ENCODE measurements at regions not wholly inside any gene's neighbourhood (a gene's known extent, or its start where the extent isn't known, plus 50 kb on each side); places are given as distances from the start of the nearest gene placed in this dataset.

- Histone ChIP-seq H3K4me1 (ENCODE audit: insufficient read depth, low read length) (no peaks in the 10 kb centered on the region), H3K36me3 (ENCODE audit: low read depth, low read length) (no peaks in the 10 kb centered on the region), H3K4me2 (ENCODE audit: low read length) (no peak overlapping the region), H3K9ac (ENCODE audit: low read length) (no peak overlapping the region), H3K27ac (ENCODE audit: low read length) (no peak overlapping the region), H3K79me2 (ENCODE audit: low read length) (no peaks in the 10 kb centered on the region), H3K27me3 (ENCODE audit: low read length) (peaks cover 47% of the 10 kb centered on the region), H4K20me1 (ENCODE audit: low read length) (no peaks in the 10 kb centered on the region), H3F3A (ENCODE audit: low read length, unreplicated experiment) (no peaks in the 10 kb centered on the region), H3K9me3 (ENCODE audit: low read length) (no peaks in the 10 kb centered on the region), H3K9me2 (replicated peaks; ENCODE audit: low read length) (no peaks in the 10 kb centered on the region), H2AFZ (ENCODE audit: low read length) (no peak overlapping the region), H3K4me3 (ENCODE audit: low read length) (no peak overlapping the region)
- DNase-seq (no peak), ATAC-seq (no peak)
- ChIA-PET CTCF (no interaction called here), POLR2A (ENCODE audit: unreplicated experiment) (no interaction called here)
- TF ChIP-seq CTCF (conservative IDR thresholded peaks at IDR 0.05; ENCODE audit: low read depth, low read length) = no peak
- no peak for TF ChIP-seq EZH2phosphoT487 (IDR thresholded peaks at IDR 0.05; ENCODE audit: borderline replicate concordance, low read length)
- TF ChIP-seq EZH2 (IDR thresholded peaks at IDR 0.05; ENCODE audit: low read length, unreplicated experiment) = no peak
- no TSS peak for BruUV-seq (replicated peaks)
- intact Hi-C loops (cut with micrococcal nuclease) = no loop called here
These were observed 110.8 kb downstream of the EMP1 start for GRCh38 chr12:13307143-13307816.

- no peak overlapping the region for H2AFZ ChIP-seq (ENCODE audit: low read length)
- no peak overlapping the region for H3K4me2 ChIP-seq (ENCODE audit: low read length)
- no peaks in the 10 kb centered on the region for H3K4me1 ChIP-seq (ENCODE audit: insufficient read depth, low read length)
- DNase-seq (no peak), ATAC-seq (no peak)
- H3K9ac ChIP-seq (ENCODE audit: low read length) = no peak overlapping the region
- H3K36me3 ChIP-seq (ENCODE audit: low read depth, low read length) = no peaks in the 10 kb centered on the region
- H3K9me2 ChIP-seq (replicated peaks; ENCODE audit: low read length) = no peaks in the 10 kb centered on the region
- no TSS peak for BruUV-seq (replicated peaks)
- H3F3A ChIP-seq (ENCODE audit: low read length, unreplicated experiment) = no peaks in the 10 kb centered on the region
- POLR2A ChIA-PET (ENCODE audit: unreplicated experiment) = no interaction called here
- H3K9me3 ChIP-seq (ENCODE audit: low read length) = no peaks in the 10 kb centered on the region
- no peak overlapping the region for H3K4me3 ChIP-seq (ENCODE audit: low read length)
- intact Hi-C loops (cut with micrococcal nuclease) = no loop called here
- peaks cover 26% of the 10 kb centered on the region; the same call in 1 of the 2 replicates for H3K27me3 ChIP-seq (ENCODE audit: low read length)
- H3K79me2 ChIP-seq (ENCODE audit: low read length) = no peaks in the 10 kb centered on the region
- H3K27ac ChIP-seq (ENCODE audit: low read length) = no peak overlapping the region
- no peaks in the 10 kb centered on the region for H4K20me1 ChIP-seq (ENCODE audit: low read length)
- CTCF ChIA-PET = no interaction called here
- TF ChIP-seq EZH2phosphoT487 (IDR thresholded peaks at IDR 0.05; ENCODE audit: borderline replicate concordance, low read length) (no peak), CTCF (conservative IDR thresholded peaks at IDR 0.05; ENCODE audit: low read depth, low read length) (no peak), EZH2 (IDR thresholded peaks at IDR 0.05; ENCODE audit: low read length, unreplicated experiment) (no peak)
These were observed 108.4 kb downstream of the EMP1 start for GRCh38 chr12:13304924-13305323.

- Histone ChIP-seq H3K27me3 (ENCODE audit: low read length) (peaks cover 51% of the 10 kb centered on the region), H3K27ac (ENCODE audit: low read length) (no peak overlapping the region), H4K20me1 (ENCODE audit: low read length) (no peaks in the 10 kb centered on the region), H3K4me1 (ENCODE audit: insufficient read depth, low read length) (no peaks in the 10 kb centered on the region), H3K4me3 (ENCODE audit: low read length) (no peak overlapping the region), H3F3A (ENCODE audit: low read length, unreplicated experiment) (no peaks in the 10 kb centered on the region), H2AFZ (ENCODE audit: low read length) (no peak overlapping the region), H3K9ac (ENCODE audit: low read length) (no peak overlapping the region), H3K36me3 (ENCODE audit: low read depth, low read length) (no peaks in the 10 kb centered on the region), H3K79me2 (ENCODE audit: low read length) (no peaks in the 10 kb centered on the region), H3K4me2 (ENCODE audit: low read length) (no peak overlapping the region), H3K9me3 (ENCODE audit: low read length) (no peaks in the 10 kb centered on the region), H3K9me2 (replicated peaks; ENCODE audit: low read length) (no peaks in the 10 kb centered on the region)
- intact Hi-C loops (cut with micrococcal nuclease) = no loop called here
- BruUV-seq (replicated peaks) = no TSS peak
- POLR2A ChIA-PET (ENCODE audit: unreplicated experiment) = interaction anchor here (0.6 kb wide), 1 partner anchor 9 kb away, joined by 3 read pairs; no protein-coding TSS in a partner anchor
- ATAC-seq = no peak
- no peak for TF ChIP-seq CTCF (conservative IDR thresholded peaks at IDR 0.05; ENCODE audit: low read depth, low read length)
- no peak for TF ChIP-seq EZH2 (IDR thresholded peaks at IDR 0.05; ENCODE audit: low read length, unreplicated experiment)
- TF ChIP-seq EZH2phosphoT487 (IDR thresholded peaks at IDR 0.05; ENCODE audit: borderline replicate concordance, low read length) = no peak
- CTCF ChIA-PET = no interaction called here
- no peak for DNase-seq
These were observed 102.9 kb downstream of the EMP1 start for GRCh38 chr12:13299457-13299856.
